Naive B cell (primary cell): ENCODE measurements at regions not wholly inside any gene's neighbourhood (a gene's known extent, or its start where the extent isn't known, plus 50 kb on each side); places are given as distances from the start of the nearest gene placed in this dataset.

Experiments
- ATAC-seq, 2 donors: fragments of 150-1000 bp; cut with Tn5 transposase; 2 replicates each; pipeline ENCODE4 v1.10.0; 2021; ENCODE audit warnings: low read depth in 2 of 2, mild to moderate bottlenecking in 2 of 2, moderate library complexity in 2 of 2
- DNase-seq: peaks from one replicate; pipeline ENCODE4 v3.0.0; 2022
- H3K27ac Mint-ChIP-seq, 6 donors: one replicate each; pipeline ENCODE4 v1.8.0; 2020 to 2022; ENCODE audit warnings: mild to moderate bottlenecking in 6 of 6, mixed read lengths in 6 of 6, moderate library complexity in 5 of 6, inconsistent platforms in 2 of 6
- H3K27me3 Mint-ChIP-seq, 3 donors: one replicate each; pipeline ENCODE4 v1.8.0; 2021 to 2022; ENCODE audit warnings: mixed read lengths in 3 of 3, mild to moderate bottlenecking in 1 of 3
- H3K36me3 Mint-ChIP-seq, 2 donors: one replicate each; pipeline ENCODE4 v1.8.0; 2020 to 2022; ENCODE audit warnings: mixed read lengths in 2 of 2, inconsistent platforms in 1 of 2, mild to moderate bottlenecking in 1 of 2
- H3K4me1 Mint-ChIP-seq, 3 donors: one replicate each; pipeline ENCODE4 v1.8.0; 2020 to 2022; ENCODE audit warnings: mixed read lengths in 3 of 3, inconsistent platforms in 1 of 3, mild to moderate bottlenecking in 1 of 3, moderate library complexity in 1 of 3
- H3K4me3 Mint-ChIP-seq, 8 donors: one replicate each; pipeline ENCODE4 v1.8.0; 2020 to 2022; ENCODE audit warnings: mild to moderate bottlenecking in 8 of 8, mixed read lengths in 8 of 8, moderate library complexity in 8 of 8, inconsistent platforms in 2 of 8
- H3K9me3 Mint-ChIP-seq, 7 donors: one replicate each; pipeline ENCODE4 v1.8.0; 2020 to 2022; ENCODE audit warnings: mixed read lengths in 7 of 7, mild to moderate bottlenecking in 5 of 7, inconsistent platforms in 2 of 7, moderate library complexity in 1 of 7

DNA sequence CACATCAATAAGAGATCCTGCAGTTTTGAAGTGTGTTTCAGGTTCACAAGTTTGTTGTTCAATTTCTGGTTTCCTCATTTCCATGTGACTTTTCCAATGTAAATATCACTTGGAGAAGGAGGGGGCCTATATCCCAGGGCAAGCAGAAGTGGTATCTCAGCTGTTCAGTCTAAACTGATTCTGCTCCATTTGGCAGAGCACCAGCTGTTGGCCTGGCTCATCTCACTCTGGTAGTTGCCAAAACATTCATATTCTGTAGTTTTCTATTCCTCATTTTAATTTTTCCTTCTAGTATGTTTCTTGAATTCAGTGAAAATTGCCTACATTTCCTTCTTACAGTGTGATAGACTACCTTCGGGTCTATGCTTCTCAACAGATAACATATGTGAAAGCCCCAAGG, 101.8 kb upstream of the TAC1 start:
- Mint-ChIP-seq H3K4me1 (no peaks in the 10 kb centered on the region), H3K27me3 (peaks cover 0 to 10% (median 0%) of the 10 kb centered on the region in 3 donors), H3K27ac (no peak overlapping the region), H3K36me3 (no peaks in the 10 kb centered on the region), H3K9me3 (peaks cover 0 to 20% (median 10%) of the 10 kb centered on the region in 7 donors), H3K4me3 (no peak overlapping the region)
- no peak for DNase-seq
- no peak for ATAC-seq

DNA sequence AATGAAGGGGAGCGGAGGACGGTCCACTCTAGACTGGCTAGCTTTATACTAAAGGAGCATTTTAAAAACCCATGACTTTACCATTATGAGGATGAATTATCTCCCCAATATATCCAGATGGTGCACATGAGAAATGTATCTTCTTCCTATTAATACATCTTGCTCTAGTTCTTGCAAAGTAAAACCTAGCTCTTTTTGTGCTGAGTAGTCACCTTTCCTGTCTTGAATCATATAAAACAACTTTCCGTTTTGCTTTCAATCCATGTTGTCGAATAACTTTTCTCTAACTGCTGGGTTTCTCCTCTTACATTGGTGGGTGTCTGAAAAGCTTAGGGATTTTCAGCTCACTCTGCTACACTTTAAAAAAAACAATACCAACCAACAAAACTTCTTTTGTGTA, 96.3 kb upstream of the TAC1 start:
- H3K27ac Mint-ChIP-seq = no peak overlapping the region
- H3K9me3 Mint-ChIP-seq = peaks cover 0 to 11% (median 0%) of the 10 kb centered on the region in 7 donors
- ATAC-seq = no peak
- H3K4me3 Mint-ChIP-seq = no peak overlapping the region
- DNase-seq = no peak
- H3K36me3 Mint-ChIP-seq = no peaks in the 10 kb centered on the region
- H3K27me3 Mint-ChIP-seq = no peaks in the 10 kb centered on the region
- H3K4me1 Mint-ChIP-seq = no peaks in the 10 kb centered on the region

DNA sequence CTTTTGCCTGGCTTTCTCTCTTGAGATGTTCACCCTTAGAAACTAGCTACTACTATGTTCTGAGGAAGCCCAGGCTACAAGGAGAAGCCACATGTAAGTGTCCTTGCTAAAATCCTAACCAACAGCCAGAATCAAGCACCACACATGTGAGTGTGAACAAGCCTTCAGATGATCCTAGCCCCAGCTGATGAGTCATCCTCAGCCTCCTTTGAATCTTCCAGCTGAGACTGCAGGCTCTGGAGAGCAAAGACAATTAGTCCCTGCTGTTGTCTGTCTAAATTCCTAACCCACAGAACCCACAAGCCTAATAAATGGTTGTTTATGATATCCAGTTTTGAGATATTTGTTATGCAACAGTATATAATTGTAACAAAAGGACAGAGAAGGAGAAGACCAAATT, 92.8 kb upstream of the TAC1 start:
- no peak for ATAC-seq

DNA sequence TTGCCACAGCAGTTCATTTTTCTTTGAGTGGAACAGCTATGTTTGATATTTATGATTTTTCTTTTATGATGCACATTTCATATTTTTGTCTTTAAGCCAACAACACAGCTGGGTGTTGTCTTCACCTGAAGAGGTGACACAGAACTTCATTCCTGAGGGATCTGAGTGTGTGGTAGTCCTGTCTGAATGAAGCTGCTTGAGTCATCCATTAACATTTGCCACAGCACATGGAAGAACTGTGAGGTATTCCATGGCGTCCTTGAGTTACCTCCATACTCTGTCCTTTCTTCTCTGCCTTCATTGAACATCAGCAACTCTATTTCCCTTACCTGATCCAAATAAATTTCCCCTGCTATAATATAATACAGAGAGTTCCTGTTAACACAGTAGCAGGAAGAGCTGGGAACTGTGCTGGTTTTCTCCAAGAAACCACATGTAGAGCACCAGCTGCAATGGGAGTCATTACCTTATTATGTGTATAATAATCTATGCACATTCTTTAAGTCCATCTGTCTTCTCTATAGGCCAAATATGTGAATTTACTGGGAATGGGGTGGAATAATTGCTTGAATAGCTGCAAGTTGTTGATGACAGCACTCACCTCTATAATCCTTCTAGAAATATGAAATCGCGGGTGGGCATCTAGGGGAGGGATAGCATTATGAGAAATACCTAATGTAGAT, 72.4 kb upstream of the TAC1 start:
- ATAC-seq (no peak), DNase-seq (no peak)
- no peaks in the 10 kb centered on the region for H3K9me3 Mint-ChIP-seq
- H3K4me3 Mint-ChIP-seq = no peak overlapping the region
- H3K27ac Mint-ChIP-seq = no peak overlapping the region
- no peaks in the 10 kb centered on the region for H3K36me3 Mint-ChIP-seq
- H3K4me1 Mint-ChIP-seq = no peaks in the 10 kb centered on the region
- no peaks in the 10 kb centered on the region for H3K27me3 Mint-ChIP-seq

More for the DNA sequence above, 92.8 kb upstream of the TAC1 start:
- Mint-ChIP-seq H3K4me1 (no peaks in the 10 kb centered on the region), H3K9me3 (peaks cover 0 to 9% (median 7%) of the 10 kb centered on the region in 7 donors), H3K27ac (no peak overlapping the region), H3K27me3 (no peaks in the 10 kb centered on the region), H3K4me3 (no peak overlapping the region), H3K36me3 (no peaks in the 10 kb centered on the region)
- no peak for DNase-seq

DNA sequence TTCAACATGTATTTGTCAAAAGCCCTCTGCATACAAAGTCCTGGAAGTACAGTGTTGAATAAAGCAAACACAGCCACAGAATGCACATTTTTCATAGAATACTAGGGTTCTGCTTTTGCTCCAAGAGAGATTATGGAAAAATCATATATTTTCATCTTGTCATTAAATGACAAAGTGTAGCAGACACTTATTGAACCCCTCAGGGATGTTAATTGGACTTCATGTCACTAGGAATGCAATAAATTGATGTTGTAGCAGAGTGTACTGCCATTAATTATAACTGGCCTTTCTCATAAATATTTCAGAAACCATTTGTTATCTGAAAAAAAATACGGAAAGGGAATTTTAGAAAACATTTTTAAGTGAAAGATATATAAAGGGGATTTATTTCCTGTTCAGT, 64.5 kb upstream of the TAC1 start:
- ATAC-seq = no peak
- no peak overlapping the region for H3K27ac Mint-ChIP-seq
- no peaks in the 10 kb centered on the region for H3K36me3 Mint-ChIP-seq
- H3K9me3 Mint-ChIP-seq = peaks cover 0 to 3% (median 0%) of the 10 kb centered on the region in 7 donors
- H3K4me1 Mint-ChIP-seq = no peaks in the 10 kb centered on the region
- peaks cover 0 to 13% (median 0%) of the 10 kb centered on the region in 3 donors for H3K27me3 Mint-ChIP-seq
- H3K4me3 Mint-ChIP-seq = no peak overlapping the region
- no peak for DNase-seq

- Mint-ChIP-seq H3K9me3 (peaks cover 0 to 3% (median 0%) of the 10 kb centered on the region in 7 donors), H3K4me3 (no peak overlapping the region), H3K36me3 (no peaks in the 10 kb centered on the region), H3K27ac (no peak overlapping the region), H3K27me3 (peaks cover 0 to 8% (median 0%) of the 10 kb centered on the region in 3 donors), H3K4me1 (no peaks in the 10 kb centered on the region)
- DNase-seq (no peak), ATAC-seq (no peak)
Observed at GRCh38 chr7:97671571-97671970, 60.3 kb upstream of the TAC1 start.

- no peak for DNase-seq
- Mint-ChIP-seq H3K36me3 (no peaks in the 10 kb centered on the region), H3K9me3 (peaks cover 0 to 4% (median 0%) of the 10 kb centered on the region in 7 donors), H3K4me1 (no peaks in the 10 kb centered on the region), H3K27ac (no peak overlapping the region), H3K27me3 (peaks cover 0 to 7% (median 4%) of the 10 kb centered on the region in 3 donors), H3K4me3 (no peak overlapping the region)
- no peak for ATAC-seq
Observed at GRCh38 chr7:97680622-97681021, 51.3 kb upstream of the TAC1 start.
